Uterus (tissue), 3 donors: ENCODE measurements at regions not wholly inside any gene's neighbourhood (a gene's known extent, or its start where the extent isn't known, plus 50 kb on each side); places are given as distances from the start of the nearest gene placed in this dataset.

ENCODE experiments used
- DNase-seq, 2 donors: peaks; one replicate each; pipeline ENCODE4 v3.0.0-alpha.2; 2019 to 2020
- H3K27ac ChIP-seq, 2 donors: fragments of 200-600 bp; sonication (generic); 1 replicate in 1 of 2; 2 replicates in 1 of 2; pipeline ENCODE4 v1.5.1; 2016 to 2018
- H3K27me3 ChIP-seq, 2 donors: fragments of 200-600 bp; sonication (generic); one replicate each; pipeline ENCODE4 v1.5.1; 2018 to 2019; ENCODE audit warnings: control low read depth in 1 of 2
- H3K36me3 ChIP-seq, 2 donors: fragments of 200-600 bp; sonication (generic); one replicate each; pipeline ENCODE4 v1.5.1; 2019; ENCODE audit warnings: control low read depth in 1 of 2
- H3K4me1 ChIP-seq, 2 donors: fragments of 200-600 bp; sonication (generic); one replicate each; pipeline ENCODE4 v1.5.1; 2018 to 2019; ENCODE audit warnings: control low read depth in 1 of 2
- H3K4me3 ChIP-seq, 2 donors: fragments of 200-600 bp; sonication (generic); 1 replicate in 1 of 2; 2 replicates in 1 of 2; pipeline ENCODE4 v1.5.1; 2018 to 2019; ENCODE audit warnings: mild to moderate bottlenecking in 1 of 2
- H3K9me3 ChIP-seq, 2 donors: fragments of 200-600 bp; sonication (generic); one replicate each; pipeline ENCODE4 v1.5.1; 2019; ENCODE audit warnings: control low read depth in 1 of 2
- CTCF ChIP-seq, 4 experiments: fragments of 200-600 bp in 2 of 4; fragments of 450-650 bp in 2 of 4; sonication (generic) in 2 of 4; IDR thresholded peaks; one replicate each; pipeline ENCODE4 v1.5.1; 2016 to 2019; ENCODE audit warnings: antibody characterized with exemption in 4 of 4, mild to moderate bottlenecking in 2 of 4, moderate library complexity in 1 of 4
- POLR2A ChIP-seq, 2 donors: fragments of 450-650 bp; IDR thresholded peaks; one replicate each; pipeline ENCODE4 v1.6.1; 2016; ENCODE audit warnings: antibody characterized with exemption in 2 of 2, mild to moderate bottlenecking in 1 of 2, moderate library complexity in 1 of 2
- intact Hi-C: fragments of 100-400 bp; cut with DNase I; formaldehyde crosslinking; loops from one replicate; pipeline ENCODE4 v1.15.1; 2023; ENCODE audit warnings: low total_unique reads
- donor health status: DM: yes; HTN: yes; CAD: no.

GRCh38 chr1:96922181-96922580, 200.6 kb downstream of the PTBP2 start:
- intact Hi-C loops: no loop called here
- TF ChIP-seq POLR2A (IDR thresholded peaks at IDR 0.05) (no peak), CTCF (IDR thresholded peaks at IDR 0.05) (no peak)
- Histone ChIP-seq H3K9me3 (peaks cover 0 to 5% of the 10 kb centered on the region in 2 donors), H3K4me3 (no peak overlapping the region), H3K27ac (no peak overlapping the region), H3K4me1 (no peaks in the 10 kb centered on the region), H3K36me3 (no peaks in the 10 kb centered on the region), H3K27me3 (no peaks in the 10 kb centered on the region)
- DNase-seq: no peak

GRCh38 chr1:96923753-96924152, 202.2 kb downstream of the PTBP2 start:
- no peaks in the 10 kb centered on the region for H3K4me1 ChIP-seq
- TF ChIP-seq POLR2A (IDR thresholded peaks at IDR 0.05): no peak
- no peak for TF ChIP-seq CTCF (IDR thresholded peaks at IDR 0.05)
- intact Hi-C loops: no loop called here
- DNase-seq: no peak
- H3K27me3 ChIP-seq: no peaks in the 10 kb centered on the region
- peaks cover 0 to 5% of the 10 kb centered on the region in 2 donors for H3K9me3 ChIP-seq
- H3K4me3 ChIP-seq: no peak overlapping the region
- no peaks in the 10 kb centered on the region for H3K36me3 ChIP-seq
- no peak overlapping the region for H3K27ac ChIP-seq

GRCh38 chr1:96926176-96926575, 204.6 kb downstream of the PTBP2 start:
- H3K4me3 ChIP-seq: no peak overlapping the region
- DNase-seq: no peak
- no peaks in the 10 kb centered on the region for H3K27me3 ChIP-seq
- intact Hi-C loops: no loop called here
- peaks cover 0 to 5% of the 10 kb centered on the region in 2 donors for H3K9me3 ChIP-seq
- H3K27ac ChIP-seq: no peak overlapping the region
- H3K4me1 ChIP-seq: no peaks in the 10 kb centered on the region
- no peak for TF ChIP-seq CTCF (IDR thresholded peaks at IDR 0.05)
- no peak for TF ChIP-seq POLR2A (IDR thresholded peaks at IDR 0.05)
- H3K36me3 ChIP-seq: no peaks in the 10 kb centered on the region

GRCh38 chr1:96927125-96927524, 205.5 kb downstream of the PTBP2 start:
- TF ChIP-seq POLR2A (IDR thresholded peaks at IDR 0.05) (no peak), CTCF (IDR thresholded peaks at IDR 0.05) (no peak)
- no peaks in the 10 kb centered on the region for H3K27me3 ChIP-seq
- intact Hi-C loops: no loop called here
- no peaks in the 10 kb centered on the region for H3K36me3 ChIP-seq
- H3K4me3 ChIP-seq: no peak overlapping the region
- no peaks in the 10 kb centered on the region for H3K4me1 ChIP-seq
- no peak overlapping the region for H3K27ac ChIP-seq
- peaks cover 0 to 5% of the 10 kb centered on the region in 2 donors for H3K9me3 ChIP-seq
- no peak for DNase-seq

- intact Hi-C loops: no loop called here
Measured at GRCh38 chr1:96931136-96931535, 209.6 kb downstream of the PTBP2 start.

More at GRCh38 chr1:96931136-96931535, 209.6 kb downstream of the PTBP2 start:
- H3K4me1 ChIP-seq: no peaks in the 10 kb centered on the region
- H3K36me3 ChIP-seq: no peaks in the 10 kb centered on the region
- H3K4me3 ChIP-seq: no peak overlapping the region
- DNase-seq: no peak
- no peak overlapping the region for H3K27ac ChIP-seq
- no peaks in the 10 kb centered on the region for H3K9me3 ChIP-seq
- no peaks in the 10 kb centered on the region for H3K27me3 ChIP-seq
- TF ChIP-seq POLR2A (IDR thresholded peaks at IDR 0.05) (no peak), CTCF (IDR thresholded peaks at IDR 0.05) (no peak)
